Activated T-cell treated with anti-CD3 and anti-CD28 coated beads, Interleukin-2, amount 50 U/mL, for 24 hours (primary cell): ENCODE measurements at regions not wholly inside any gene's neighbourhood (a gene's known extent, or its start where the extent isn't known, plus 50 kb on each side); places are given as distances from the start of the nearest gene placed in this dataset.
"Not testable (repeated sequence)": the region's sequence is repeated elsewhere in the genome, so short reads cannot be mapped to it uniquely, and the experiment has no call there.

Experiments
- DNase-seq: peaks from one replicate; pipeline ENCODE4 v3.0.0-alpha.2; 2020
- H3K27ac Mint-ChIP-seq: 2 replicates; pipeline ENCODE4 v1.8.0; 2020; ENCODE audit warnings: mild to moderate bottlenecking, mixed read lengths
- H3K27me3 Mint-ChIP-seq: 2 replicates; pipeline ENCODE4 v1.8.0; 2020; ENCODE audit warnings: mixed read lengths
- H3K36me3 Mint-ChIP-seq: 2 replicates; pipeline ENCODE4 v1.8.0; 2020; ENCODE audit warnings: low read depth, mixed read lengths
- H3K4me1 Mint-ChIP-seq: 2 replicates; pipeline ENCODE4 v1.8.0; 2020; ENCODE audit warnings: low read depth, mixed read lengths
- H3K4me3 Mint-ChIP-seq: 2 replicates; pipeline ENCODE4 v1.8.0; 2020; ENCODE audit warnings: mild to moderate bottlenecking, moderate library complexity, mixed read lengths
- H3K9me3 Mint-ChIP-seq: 2 replicates; pipeline ENCODE4 v1.8.0; 2020; ENCODE audit warnings: mixed read lengths

GRCh38 chr6:12636336-12636735 is 80.2 kb upstream of the PHACTR1 start:
- Mint-ChIP-seq H3K27ac (no peak overlapping the region), H3K4me3 (no peak overlapping the region), H3K9me3 (peaks cover 5% of the 10 kb centered on the region), H3K36me3 (no peaks in the 10 kb centered on the region), H3K4me1 (peaks cover 6% of the 10 kb centered on the region), H3K27me3 (peaks cover 45% of the 10 kb centered on the region)
- DNase-seq, result no peak

- Mint-ChIP-seq H3K4me1 (peaks cover 6% of the 10 kb centered on the region), H3K4me3 (no peak overlapping the region), H3K27me3 (peaks cover 46% of the 10 kb centered on the region), H3K36me3 (no peaks in the 10 kb centered on the region), H3K27ac (no peak overlapping the region), H3K9me3 (peaks cover 7% of the 10 kb centered on the region)
- DNase-seq, result peak; percentile 49
Observed at GRCh38 chr6:12637960-12638641, 78.5 kb upstream of the PHACTR1 start.

GRCh38 chr6:12640438-12640837 is 76.1 kb upstream of the PHACTR1 start:
- Mint-ChIP-seq H3K27ac (no peak overlapping the region), H3K4me3 (no peak overlapping the region), H3K36me3 (no peaks in the 10 kb centered on the region), H3K27me3 (peaks cover 26% of the 10 kb centered on the region), H3K9me3 (peaks cover 2% of the 10 kb centered on the region), H3K4me1 (peaks cover 6% of the 10 kb centered on the region)
- no peak for DNase-seq

DNA sequence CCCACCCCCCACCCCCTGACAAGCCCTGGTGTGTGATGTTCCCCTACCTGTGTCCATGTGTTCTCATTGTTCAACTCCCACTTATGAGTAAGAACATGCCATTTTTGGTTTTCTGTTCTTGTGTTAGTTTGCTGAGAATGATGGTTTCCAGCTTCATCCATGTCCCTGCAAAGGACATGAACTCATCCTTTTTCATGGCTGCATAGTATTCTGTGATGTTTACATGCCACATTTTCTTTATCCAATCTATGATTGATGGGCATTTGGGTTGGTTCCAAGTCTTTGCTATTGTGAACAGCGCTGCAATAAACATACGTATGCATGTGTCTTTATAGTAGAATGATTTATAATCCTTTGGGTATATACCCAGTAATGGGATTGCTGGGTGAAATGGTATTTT is 74.8 kb upstream of the PHACTR1 start:
- H3K27ac Mint-ChIP-seq, DNase-seq, H3K4me1 Mint-ChIP-seq, H3K36me3 Mint-ChIP-seq, H3K9me3 Mint-ChIP-seq, H3K4me3 Mint-ChIP-seq: not testable (repeated sequence)
- H3K27me3 Mint-ChIP-seq, result peaks cover 14% of the 10 kb centered on the region

DNA sequence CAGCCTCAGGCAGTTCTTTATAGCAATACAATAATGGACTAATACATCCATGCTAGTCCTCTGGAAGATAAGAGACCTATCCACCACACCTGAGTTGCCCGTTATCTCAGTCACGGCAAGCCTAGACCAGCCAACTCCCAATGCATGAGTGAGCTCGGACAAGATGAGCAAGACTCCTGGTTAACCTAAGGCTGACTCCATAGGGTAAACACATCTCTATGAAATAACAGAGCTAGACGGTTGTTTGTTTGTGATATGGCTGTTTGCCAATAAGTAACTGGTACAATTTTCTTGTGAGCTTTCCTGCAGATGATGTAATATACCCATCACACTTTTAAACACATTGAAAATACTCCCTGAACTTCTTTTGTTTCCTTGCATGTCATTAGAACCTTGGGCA is 70.6 kb upstream of the PHACTR1 start:
- Mint-ChIP-seq H3K4me1 (no peaks in the 10 kb centered on the region), H3K27me3 (peaks cover 4% of the 10 kb centered on the region), H3K4me3 (no peak overlapping the region), H3K9me3 (peaks cover 4% of the 10 kb centered on the region), H3K36me3 (no peaks in the 10 kb centered on the region), H3K27ac (no peak overlapping the region)
- no peak for DNase-seq

DNA sequence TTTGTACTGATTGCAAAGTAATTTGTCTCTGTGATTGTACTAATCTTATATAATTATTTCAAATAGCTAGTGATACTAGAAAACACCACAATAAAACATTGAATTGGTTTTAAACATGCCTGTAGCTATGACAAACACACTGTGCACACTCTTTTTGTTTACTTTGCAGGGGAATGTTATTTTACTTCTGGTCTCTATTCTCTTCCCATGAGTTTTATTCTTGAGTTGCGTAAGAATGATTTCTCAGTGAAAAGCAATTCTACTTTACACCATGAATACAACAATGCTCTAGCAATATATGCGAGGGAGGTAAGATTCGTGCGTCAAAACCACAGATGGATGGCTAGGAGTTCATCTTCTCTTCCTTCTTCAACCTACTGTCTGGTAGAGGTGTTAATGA is 68.4 kb upstream of the PHACTR1 start:
- no peak overlapping the region for H3K4me3 Mint-ChIP-seq
- H3K9me3 Mint-ChIP-seq, result peaks cover 2% of the 10 kb centered on the region
- DNase-seq, result no peak
- no peak overlapping the region for H3K27ac Mint-ChIP-seq
- no peaks in the 10 kb centered on the region for H3K36me3 Mint-ChIP-seq
- no peaks in the 10 kb centered on the region for H3K4me1 Mint-ChIP-seq
- peaks cover under 1% of the 10 kb centered on the region for H3K27me3 Mint-ChIP-seq

DNA sequence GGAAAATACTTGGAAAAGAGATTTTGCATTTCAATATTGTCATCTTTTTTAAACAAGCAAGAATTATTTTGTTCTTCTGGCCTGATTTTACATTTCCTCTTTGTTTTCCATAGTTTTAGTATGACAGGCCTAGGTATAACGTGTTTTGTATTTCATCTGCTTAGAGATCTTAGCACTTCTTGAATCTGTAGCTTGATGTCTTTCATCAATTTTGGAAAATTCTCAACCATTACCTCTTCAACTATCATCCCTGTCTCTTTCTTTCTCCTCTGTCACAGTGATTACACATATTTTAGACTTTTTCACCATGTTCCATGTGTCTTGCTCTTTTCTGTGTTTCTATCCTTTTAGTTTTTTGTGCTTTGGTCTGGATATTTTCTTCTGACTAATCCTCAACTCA is 67.2 kb upstream of the PHACTR1 start:
- peaks cover 2% of the 10 kb centered on the region for H3K9me3 Mint-ChIP-seq
- DNase-seq, result no peak

DNA sequence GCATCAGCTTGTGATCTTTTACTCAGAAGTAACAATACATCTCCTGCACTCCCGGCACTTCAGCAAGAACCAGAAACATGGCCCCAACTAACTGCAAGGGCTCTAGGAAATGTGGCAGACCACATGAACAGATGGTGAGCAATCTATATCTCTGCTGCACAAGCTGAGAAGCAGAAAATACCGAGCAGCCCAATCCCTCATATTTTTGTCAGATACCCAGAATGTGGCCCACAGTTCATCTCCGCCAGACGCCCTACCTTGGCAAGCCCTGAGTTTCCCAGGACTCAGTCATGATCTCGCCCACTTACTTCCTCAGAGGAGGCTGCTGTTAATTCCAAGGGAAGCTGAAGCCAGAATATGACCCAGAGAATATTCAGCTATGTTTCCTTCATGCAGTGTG is 63.1 kb upstream of the PHACTR1 start:
- no peak for DNase-seq
- Mint-ChIP-seq H3K27me3 (no peaks in the 10 kb centered on the region), H3K4me3 (no peak overlapping the region), H3K4me1 (peaks cover 6% of the 10 kb centered on the region), H3K9me3 (peaks cover 2% of the 10 kb centered on the region), H3K36me3 (no peaks in the 10 kb centered on the region), H3K27ac (no peak overlapping the region)

More for the DNA sequence above, 67.2 kb upstream of the PHACTR1 start:
- no peaks in the 10 kb centered on the region for H3K27me3 Mint-ChIP-seq
- H3K4me1 Mint-ChIP-seq, result no peaks in the 10 kb centered on the region
- no peak overlapping the region for H3K4me3 Mint-ChIP-seq
- H3K36me3 Mint-ChIP-seq, result no peaks in the 10 kb centered on the region
- H3K27ac Mint-ChIP-seq, result no peak overlapping the region

- Mint-ChIP-seq H3K4me3 (no peak overlapping the region), H3K27me3 (no peaks in the 10 kb centered on the region), H3K27ac (no peak overlapping the region), H3K36me3 (no peaks in the 10 kb centered on the region), H3K4me1 (peaks cover 6% of the 10 kb centered on the region), H3K9me3 (peaks cover 2% of the 10 kb centered on the region)
- DNase-seq, result no peak
Observed at GRCh38 chr6:12654107-12654506, 62.5 kb upstream of the PHACTR1 start.

GRCh38 chr6:12654514-12654913 is 62.1 kb upstream of the PHACTR1 start:
- Mint-ChIP-seq H3K4me3 (no peak overlapping the region), H3K9me3 (peaks cover under 1% of the 10 kb centered on the region), H3K36me3 (no peaks in the 10 kb centered on the region), H3K27me3 (no peaks in the 10 kb centered on the region), H3K4me1 (peaks cover 6% of the 10 kb centered on the region), H3K27ac (no peak overlapping the region)
- DNase-seq, result no peak

DNA sequence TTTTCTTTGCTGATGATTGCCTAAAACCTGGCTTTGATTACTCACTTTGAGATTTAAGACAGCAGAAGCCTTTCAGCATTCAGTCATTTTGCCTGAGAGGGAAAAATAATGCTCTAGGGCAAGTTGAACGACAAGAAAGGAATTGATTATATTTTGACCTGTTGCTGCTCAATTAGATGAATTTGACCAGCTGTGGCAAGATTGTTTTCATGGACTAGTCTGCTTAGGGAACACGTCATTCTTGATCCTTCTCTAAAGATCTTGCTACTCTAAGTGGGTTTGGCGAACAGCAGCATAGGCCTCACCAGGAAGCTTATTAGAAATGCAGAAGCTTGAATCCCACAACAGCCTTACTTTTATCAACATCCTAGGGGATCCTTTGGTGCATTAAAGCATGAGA is 59.7 kb upstream of the PHACTR1 start:
- Mint-ChIP-seq H3K4me3 (no peak overlapping the region), H3K27me3 (peaks cover 5% of the 10 kb centered on the region), H3K4me1 (peaks cover 6% of the 10 kb centered on the region), H3K9me3 (no peaks in the 10 kb centered on the region), H3K36me3 (no peaks in the 10 kb centered on the region), H3K27ac (no peak overlapping the region)
- DNase-seq, result no peak

DNA sequence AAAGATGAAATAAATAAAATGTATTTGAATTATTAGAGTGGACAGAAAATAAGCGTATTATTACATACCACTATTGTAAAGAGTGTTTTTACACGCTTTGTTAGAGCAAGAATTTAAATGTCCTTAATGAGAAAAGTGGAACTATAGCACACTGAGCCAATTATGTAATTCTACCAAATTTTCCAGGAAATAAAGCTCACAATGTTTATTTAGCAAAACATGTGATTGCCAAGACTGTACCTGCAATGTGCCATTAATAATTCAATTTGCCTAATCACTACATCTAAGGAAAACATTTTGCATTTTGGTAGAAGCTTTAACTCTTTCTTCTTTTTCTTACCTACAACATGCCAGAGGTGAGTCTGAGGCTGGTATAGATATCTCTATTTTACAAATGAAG is 58.7 kb upstream of the PHACTR1 start:
- Mint-ChIP-seq H3K27me3 (peaks cover 5% of the 10 kb centered on the region), H3K4me3 (no peak overlapping the region), H3K27ac (no peak overlapping the region), H3K36me3 (no peaks in the 10 kb centered on the region), H3K4me1 (peaks cover 6% of the 10 kb centered on the region), H3K9me3 (no peaks in the 10 kb centered on the region)
- no peak for DNase-seq

DNA sequence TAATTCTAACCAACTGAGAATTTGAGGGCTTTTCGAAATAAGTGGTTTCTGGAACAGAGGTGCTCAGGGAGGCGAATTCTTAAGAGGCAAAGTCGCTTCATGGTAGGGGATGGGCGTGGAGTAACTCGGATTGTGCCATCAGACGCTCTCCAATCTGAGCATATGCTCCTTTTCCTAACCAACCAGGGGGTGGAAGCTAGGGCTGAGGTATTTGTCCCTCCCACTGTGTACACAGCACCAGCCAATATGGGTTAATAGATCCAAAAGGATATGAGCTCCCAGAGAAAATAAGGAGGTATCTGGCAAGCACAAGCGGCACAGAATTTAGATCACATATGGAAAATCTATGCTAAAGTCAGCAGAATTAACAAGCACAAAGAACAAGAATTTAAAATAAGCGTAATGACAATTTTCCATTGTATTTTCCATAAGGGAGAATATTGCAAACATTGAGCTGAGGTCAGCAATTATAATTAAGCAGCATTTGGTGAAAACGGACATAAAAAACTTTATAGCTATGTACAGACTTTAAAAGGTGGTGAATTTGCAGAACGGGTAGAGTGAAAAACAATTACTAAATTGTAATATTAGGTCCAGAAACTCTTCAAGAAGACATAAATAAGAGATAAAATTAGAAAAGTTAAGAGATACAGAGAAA is 55.0 kb upstream of the PHACTR1 start:
- Mint-ChIP-seq H3K27ac (no peak overlapping the region), H3K36me3 (no peaks in the 10 kb centered on the region), H3K9me3 (no peaks in the 10 kb centered on the region), H3K27me3 (peaks cover 5% of the 10 kb centered on the region), H3K4me3 (no peak overlapping the region), H3K4me1 (no peaks in the 10 kb centered on the region)
- DNase-seq, result no peak
